GM20000 (cell line): ENCODE measurements at regions not wholly inside any gene's neighbourhood (a gene's known extent, or its start where the extent isn't known, plus 50 kb on each side); places are given as distances from the start of the nearest gene placed in this dataset.

Source experiments
- DNase-seq: peaks from one replicate; pipeline ENCODE4 v3.0.0; 2012; ENCODE audit warnings: low spot score
- CTCF ChIP-seq: IDR thresholded peaks from 2 replicates; pipeline ENCODE4 v1.5.1; 2012; ENCODE audit warnings: mild to moderate bottlenecking, control low read depth; ENCODE audit errors: extremely low read depth, missing control alignments

- no peak for DNase-seq
- TF ChIP-seq CTCF: no peak
Observed at GRCh38 chr3:110575702-110576101, 495.9 kb upstream of the NECTIN3 start.

- no peak for DNase-seq
- TF ChIP-seq CTCF: no peak
Observed at GRCh38 chr3:110576960-110577359, 494.7 kb upstream of the NECTIN3 start.

GRCh38 chr3:110577854-110578253 is 493.8 kb upstream of the NECTIN3 start:
- no peak for DNase-seq
- no peak for TF ChIP-seq CTCF

- no peak for TF ChIP-seq CTCF
- DNase-seq: no peak
Observed at GRCh38 chr3:110579840-110580550, 491.6 kb upstream of the NECTIN3 start.

GRCh38 chr3:110583373-110583935 is 488.2 kb upstream of the NECTIN3 start:
- no peak for TF ChIP-seq CTCF
- no peak for DNase-seq

GRCh38 chr3:110588906-110589305 is 482.7 kb upstream of the NECTIN3 start:
- no peak for TF ChIP-seq CTCF
- no peak for DNase-seq

- TF ChIP-seq CTCF: no peak
- no peak for DNase-seq
Observed at GRCh38 chr3:110589341-110589740, 482.3 kb upstream of the NECTIN3 start.
